AG09319 (cell line): ENCODE measurements at regions not wholly inside any gene's neighbourhood (a gene's known extent, or its start where the extent isn't known, plus 50 kb on each side); places are given as distances from the start of the nearest gene placed in this dataset.

ENCODE experiments used
- DNase-seq: peaks from one replicate; pipeline ENCODE4 v3.0.0-alpha.2; 2010; ENCODE audit warnings: low read depth; ENCODE audit errors: extremely low read depth
- CTCF ChIP-seq: IDR thresholded peaks from 2 replicates; pipeline ENCODE4 v1.5.1; 2011; ENCODE audit warnings: low read depth, mild to moderate bottlenecking, inconsistent platforms, low read length, moderate library complexity

DNA sequence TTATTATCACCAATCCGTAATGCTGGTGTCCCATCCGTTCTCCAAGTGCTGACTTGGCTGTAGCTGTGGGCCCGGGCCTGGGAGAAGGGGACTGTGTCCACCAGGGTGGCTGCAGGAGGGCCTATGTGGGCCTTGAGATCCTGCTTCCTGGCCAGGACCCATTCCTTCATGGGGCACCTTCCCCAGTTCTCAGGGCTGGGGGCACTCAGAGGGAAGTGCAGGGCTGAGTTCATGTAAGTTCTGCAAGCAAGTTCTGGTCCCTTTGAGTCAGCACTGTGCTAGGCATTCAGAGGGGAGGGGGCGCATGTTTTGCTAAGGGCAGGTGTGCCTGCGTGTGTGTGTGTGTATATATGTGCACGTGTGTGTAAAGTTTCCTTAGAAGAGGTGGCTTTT, 94.0 kb downstream of the GLI2 start:
- no peak for TF ChIP-seq CTCF
- DNase-seq: no peak

DNA sequence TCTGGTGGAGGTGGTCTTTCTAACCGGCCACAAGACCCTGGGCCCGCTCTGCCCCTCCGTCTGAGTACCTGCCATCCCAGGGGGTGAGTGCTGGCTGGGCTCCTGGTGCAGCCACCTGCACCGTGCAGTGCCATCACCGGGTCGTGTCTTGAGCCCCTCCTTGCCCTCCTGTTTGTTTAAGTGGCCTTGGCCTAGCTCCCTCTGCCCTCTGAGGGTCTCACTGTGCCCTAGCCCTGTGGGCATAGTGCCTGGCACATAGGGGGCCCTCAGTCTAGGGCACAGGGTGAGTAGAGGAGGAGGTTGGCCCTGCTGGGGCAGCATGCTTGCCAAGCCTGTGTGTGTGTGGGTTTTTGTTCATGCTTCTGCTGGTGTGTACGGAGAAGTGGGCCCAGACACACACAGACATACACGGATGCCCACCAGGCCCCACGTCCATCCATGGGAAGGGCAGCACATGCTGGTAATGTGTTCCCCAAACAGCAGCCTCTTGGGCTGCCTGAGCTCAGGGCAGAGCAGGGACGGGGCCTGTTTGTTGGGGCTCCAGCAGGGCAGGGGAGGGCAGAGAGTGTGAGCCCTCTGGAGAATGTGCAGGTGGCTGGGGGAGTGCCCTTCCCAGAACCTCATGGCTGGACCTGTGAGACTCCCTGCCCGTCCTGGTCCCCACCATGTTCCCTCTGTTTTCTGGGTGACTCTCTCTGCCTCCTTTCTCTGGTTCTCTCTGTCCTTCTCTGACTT, 94.6 kb downstream of the GLI2 start:
- TF ChIP-seq CTCF: no peak
- no peak for DNase-seq

DNA sequence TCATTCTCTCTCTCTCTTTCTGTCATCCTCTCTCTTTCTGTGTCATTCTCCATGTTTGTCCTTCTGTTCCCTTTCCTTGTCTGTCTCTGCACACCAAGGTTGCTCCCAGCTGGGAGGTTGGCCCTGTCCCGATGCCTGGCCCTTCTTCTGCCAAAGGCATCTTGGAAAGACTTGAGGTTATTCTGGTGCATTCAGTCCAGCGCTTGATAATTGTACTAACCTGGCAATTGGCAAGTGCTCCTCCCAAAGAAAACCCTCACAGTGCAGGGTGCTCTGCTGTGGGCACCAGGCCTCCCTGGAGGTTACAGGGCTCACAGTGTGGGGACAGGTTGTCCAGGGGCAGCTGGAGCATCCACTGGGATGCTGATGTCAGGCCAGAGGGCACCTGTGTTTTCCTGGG, 95.4 kb downstream of the GLI2 start:
- TF ChIP-seq CTCF: no peak
- no peak for DNase-seq

DNA sequence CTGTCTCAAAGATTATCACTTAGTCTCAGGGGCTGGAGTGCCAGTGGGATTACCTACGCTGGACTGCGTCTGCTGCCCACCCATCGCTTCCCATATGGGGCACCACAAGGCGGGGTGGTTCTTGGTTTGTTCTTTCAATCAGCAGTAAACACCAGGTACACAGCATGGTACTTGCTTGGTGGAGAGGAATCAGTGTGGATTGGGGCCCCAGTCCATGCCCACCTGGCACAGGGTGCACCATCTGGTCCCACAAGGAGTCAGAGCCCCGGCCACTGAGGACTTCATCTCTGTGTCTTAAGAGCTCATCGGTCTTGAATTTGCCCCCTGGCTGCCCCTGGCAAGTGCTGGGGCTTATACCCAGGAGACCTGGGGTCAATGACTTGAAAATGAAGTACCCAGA, 96.2 kb downstream of the GLI2 start:
- TF ChIP-seq CTCF: no peak
- DNase-seq: no peak

DNA sequence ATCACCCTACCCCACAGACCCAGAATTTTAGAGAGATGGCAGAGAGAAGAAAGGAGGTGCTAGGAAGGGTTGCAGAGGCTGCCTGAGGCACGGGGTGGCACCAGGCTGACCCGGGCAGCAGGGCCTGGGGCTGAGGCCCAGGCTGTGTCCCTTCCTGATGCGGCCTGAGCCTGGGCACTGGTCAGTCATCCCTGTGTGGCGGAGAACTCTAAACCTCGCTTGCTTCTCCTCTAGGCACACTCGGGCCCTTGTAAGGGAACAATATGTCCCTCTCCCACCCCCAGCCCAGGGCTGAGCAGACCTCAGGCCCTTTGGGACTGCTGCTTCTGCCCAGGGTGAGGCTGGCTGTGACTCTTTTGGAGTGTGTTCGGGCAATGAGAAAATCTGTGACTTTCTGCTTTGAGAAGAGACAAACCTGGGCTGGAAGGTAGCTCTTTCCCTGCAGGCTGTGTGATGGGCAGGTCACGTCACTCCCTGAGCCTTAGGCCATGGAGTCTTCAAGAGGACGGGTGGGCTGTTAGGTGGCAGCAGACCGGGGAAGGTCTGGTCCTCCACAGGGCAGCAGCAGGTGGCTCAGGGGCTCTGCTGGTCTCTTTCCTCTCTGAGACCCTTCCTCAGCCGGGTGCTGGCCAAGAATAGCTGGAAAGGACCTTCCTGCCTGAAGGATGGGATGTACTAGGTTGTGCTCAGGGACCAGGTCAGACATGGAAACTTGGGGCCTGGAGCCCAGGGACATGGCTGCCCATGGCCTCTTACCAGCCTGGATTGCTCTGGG, 96.8 kb downstream of the GLI2 start:
- TF ChIP-seq CTCF: no peak
- no peak for DNase-seq

DNA sequence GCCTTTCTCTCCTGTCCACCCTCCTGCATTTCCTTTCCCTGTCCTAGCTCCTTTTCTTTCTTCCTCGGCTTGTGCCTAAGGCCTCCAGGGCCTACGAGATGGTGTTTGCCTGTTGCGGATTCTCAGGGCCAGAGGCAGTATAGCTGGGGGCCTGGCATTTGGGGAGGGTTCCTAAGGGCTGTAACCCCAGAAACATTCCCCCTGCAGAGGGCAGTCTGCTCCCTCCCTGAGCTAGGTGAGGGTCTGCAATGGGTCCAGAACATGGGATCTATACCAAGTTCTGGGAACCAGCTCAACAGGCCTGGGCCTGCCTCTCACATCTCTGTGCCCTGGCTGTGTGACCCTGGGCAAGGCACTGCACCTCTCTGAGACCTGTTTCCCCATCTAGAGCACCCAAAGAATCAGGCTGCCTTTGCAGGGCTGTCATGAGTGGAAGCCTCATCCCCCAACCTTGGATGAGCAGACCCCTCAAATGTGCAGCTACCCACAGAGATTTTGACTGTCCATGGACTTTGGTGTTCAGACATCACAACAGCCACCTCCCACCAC, 97.5 kb downstream of the GLI2 start:
- no peak for DNase-seq
- TF ChIP-seq CTCF: no peak

- DNase-seq: no peak
- no peak for TF ChIP-seq CTCF
Observed at GRCh38 chr2:120834206-120834605, 98.5 kb downstream of the GLI2 start.
